GM21360 (cell line): ENCODE measurements at regions not wholly inside any gene's neighbourhood (a gene's known extent, or its start where the extent isn't known, plus 50 kb on each side); places are given as distances from the start of the nearest gene placed in this dataset.
A peak's percentile ranks its signal among the peaks of the same experiment; 100 is the strongest.

ENCODE experiments used
- ATAC-seq: cut with Tn5 transposase; IDR thresholded peaks from one replicate; pipeline ENCODE4 v1.9.1; 2021; ENCODE audit warnings: mild to moderate bottlenecking, moderate library complexity; ENCODE audit not compliant: unreplicated experiment

DNA sequence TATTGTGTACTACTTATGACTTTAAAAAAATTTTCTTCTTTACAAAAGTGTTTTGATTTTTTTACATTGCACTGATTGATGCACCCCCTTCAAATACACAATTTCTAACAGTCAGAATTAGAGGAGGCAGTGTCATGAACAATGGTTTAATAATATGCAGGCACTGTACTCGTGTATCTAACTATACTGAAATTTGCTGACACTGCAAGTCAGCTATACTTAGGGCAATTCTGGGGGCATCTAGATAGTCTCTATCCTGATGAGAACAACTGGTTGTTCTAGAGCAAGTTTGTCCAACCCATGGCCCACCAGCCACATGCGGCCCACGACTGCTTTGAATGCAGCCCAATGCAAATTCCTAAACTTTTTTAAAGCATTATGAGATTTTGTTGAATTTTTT lies 375.6 kb downstream of the BCKDHB start:
- ATAC-seq, result no peak

DNA sequence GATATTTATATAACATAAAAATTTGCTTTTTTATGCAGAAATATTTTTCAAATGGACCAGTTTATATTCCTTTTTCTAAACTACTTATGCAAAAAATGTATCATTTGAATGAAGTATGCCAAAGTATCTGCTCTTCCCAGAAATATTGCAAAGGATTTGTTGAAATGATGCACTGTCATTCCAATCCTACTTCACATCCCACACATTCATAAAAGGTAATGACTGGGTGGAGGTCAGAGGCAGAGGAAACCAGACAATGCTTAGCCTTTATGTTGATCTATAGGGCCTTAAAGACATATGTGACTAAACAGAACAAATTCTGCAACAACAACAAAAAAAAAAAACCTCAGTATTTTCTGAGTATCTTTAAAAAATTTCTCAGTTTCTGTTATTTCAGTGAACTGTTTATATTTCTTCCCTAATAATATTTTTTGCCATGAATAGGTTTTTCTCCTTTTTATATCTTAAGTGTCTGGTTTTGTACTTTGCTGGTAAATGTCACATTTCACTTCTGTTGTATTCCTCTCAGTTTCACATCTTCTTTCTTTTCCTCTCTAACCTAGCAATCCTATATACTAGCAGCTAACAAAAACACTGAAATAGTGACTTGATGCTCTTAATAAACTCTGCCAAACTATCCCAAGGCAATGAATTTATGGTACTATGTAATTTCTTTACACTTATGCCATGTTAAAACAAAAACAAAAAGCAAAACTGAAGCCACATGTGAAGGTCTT lies 374.1 kb downstream of the BCKDHB start:
- ATAC-seq, result peak; percentile 79

DNA sequence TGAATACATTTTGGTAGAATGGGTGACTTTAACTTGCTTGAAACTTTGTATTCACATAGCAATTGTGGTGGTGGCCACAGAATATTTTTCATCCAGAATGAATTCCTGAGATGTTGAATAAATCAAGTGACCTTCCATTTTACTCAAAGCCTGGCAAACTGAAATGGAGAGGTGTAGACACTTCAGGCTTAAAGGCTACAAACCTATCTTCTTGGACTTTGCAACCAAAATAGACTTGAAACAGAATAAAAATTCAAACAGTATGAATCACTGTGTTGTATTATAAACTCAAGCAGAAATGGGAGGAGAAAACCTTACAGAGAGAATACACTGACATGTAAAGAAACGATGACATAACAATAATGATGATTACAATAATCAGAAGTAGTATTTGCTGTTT lies 371.6 kb downstream of the BCKDHB start:
- ATAC-seq, result no peak

DNA sequence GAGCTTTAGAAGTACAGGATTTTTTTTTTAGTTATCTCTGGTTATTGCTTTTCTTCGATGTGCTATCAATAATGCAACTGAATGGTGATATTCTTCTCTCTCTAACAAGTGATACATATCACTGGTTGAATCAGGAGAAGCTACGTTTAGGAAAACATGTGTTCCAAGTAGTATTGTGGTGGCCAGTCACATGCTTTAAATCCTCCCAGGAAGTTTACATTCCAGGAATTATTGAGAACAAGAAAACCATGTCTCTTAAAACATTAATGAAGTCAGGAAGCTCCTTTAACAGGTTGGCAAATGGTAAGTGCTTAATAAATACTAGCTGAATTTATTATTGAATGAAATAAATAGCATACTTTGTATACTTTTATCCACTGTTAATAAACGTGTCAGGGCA lies 371.1 kb downstream of the BCKDHB start:
- no peak for ATAC-seq

- ATAC-seq, result no peak
These were observed 365.8 kb downstream of the BCKDHB start for GRCh38 chr6:80472271-80472670.

GRCh38 chr6:80469977-80470376 lies 363.5 kb downstream of the BCKDHB start:
- ATAC-seq, result no peak

- no peak for ATAC-seq
These were observed 361.9 kb downstream of the BCKDHB start for GRCh38 chr6:80468398-80468797.

DNA sequence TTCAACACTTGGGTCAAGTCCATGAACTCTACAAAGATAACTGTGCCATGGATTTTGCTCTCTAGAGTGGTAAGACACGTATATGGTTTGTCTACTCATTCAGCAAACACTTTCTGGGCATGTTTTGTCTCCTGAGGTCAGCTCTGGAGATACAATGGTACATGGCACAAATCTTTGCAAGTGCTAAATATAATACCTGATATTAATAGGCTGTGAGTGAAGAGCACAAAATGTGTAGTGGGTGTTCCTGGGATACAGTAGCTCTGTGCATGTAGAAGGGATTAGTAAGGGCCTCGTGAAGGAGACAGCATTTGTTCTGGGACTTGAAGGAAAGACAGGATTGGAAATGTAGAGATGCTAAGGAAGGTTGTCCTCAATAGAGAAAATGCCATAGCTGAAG lies 360.9 kb downstream of the BCKDHB start:
- no peak for ATAC-seq

GRCh38 chr6:80466981-80467380 lies 360.5 kb downstream of the BCKDHB start:
- no peak for ATAC-seq

- ATAC-seq, result no peak
These were observed 359.0 kb downstream of the BCKDHB start for GRCh38 chr6:80465513-80465912.

- ATAC-seq, result no peak
These were observed 358.4 kb downstream of the BCKDHB start for GRCh38 chr6:80464901-80465300.

DNA sequence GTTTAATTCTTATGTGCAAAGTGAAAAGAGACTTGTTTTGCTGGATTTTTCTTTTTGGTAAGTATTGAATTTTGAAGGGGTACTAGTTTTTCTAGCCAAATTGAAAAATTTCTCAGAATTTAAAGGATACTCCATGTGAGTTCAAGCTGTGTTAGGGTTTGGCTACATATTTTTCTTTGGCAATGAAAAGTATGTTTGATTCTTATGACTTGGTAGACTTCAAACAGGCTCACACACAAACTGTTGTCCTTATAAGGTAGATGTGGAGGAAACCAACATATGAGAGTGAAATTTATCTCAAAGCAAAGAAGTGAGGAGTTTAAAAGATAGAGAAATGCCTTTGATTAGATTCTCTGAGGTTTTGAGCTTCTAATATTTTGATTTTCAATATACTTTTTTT lies 356.7 kb downstream of the BCKDHB start:
- no peak for ATAC-seq

DNA sequence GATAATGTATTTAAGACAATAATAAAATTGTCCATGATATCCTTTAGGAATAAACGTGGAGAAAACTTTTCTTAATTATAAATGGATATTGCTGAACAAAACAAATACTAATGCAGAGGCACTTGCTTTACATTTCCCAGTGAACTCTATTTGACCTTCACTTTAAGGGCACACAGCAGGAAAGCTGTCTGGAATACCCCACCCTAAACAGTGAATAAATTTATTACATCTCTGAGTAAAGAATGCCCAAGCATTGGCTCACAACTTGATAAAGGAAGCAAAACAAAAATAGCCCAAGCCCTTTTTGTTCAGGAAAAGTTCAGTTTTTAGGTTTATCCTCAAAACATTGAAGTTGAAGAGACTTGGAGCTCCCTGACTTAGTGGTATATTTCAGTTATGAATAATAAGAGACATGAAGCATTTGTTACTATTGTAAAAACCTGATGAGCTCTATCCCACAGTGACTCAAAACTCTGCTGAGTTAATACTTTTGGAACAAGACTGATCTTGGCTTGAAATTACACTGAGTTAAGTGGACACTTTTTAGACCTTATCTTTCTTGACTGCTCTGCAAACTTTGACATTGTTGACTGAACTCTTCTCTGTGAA lies 353.9 kb downstream of the BCKDHB start:
- ATAC-seq, result no peak

DNA sequence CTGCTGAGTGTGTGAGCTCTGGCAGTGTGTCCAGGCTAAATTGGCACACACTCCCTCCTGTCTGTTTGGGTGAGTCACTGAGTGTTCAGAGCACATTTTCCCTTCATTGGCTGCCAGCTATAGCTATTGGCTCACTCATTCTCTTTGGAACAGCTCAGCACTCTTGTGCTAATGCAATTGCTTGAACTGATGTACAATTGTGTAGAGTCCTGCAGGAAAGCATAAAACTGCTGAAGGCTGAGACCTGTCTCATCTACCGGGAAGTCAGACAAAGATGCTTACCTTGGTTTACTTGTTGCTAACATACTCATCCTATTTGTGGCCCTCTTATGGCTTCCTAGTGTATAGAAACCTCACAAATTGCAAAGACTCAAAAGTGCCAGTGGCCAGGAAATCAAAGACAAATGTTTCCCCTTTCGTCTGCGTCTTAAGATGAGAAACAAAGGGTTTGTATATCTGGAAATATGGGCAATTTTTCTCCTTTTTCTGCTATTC lies 351.0 kb downstream of the BCKDHB start:
- no peak for ATAC-seq

GRCh38 chr6:80456724-80457438 lies 350.4 kb downstream of the BCKDHB start:
- ATAC-seq, result no peak

- ATAC-seq, result no peak
These were observed 348.3 kb downstream of the BCKDHB start for GRCh38 chr6:80454661-80455365.

GRCh38 chr6:80454197-80454596 lies 347.7 kb downstream of the BCKDHB start:
- peak; percentile 74 for ATAC-seq

DNA sequence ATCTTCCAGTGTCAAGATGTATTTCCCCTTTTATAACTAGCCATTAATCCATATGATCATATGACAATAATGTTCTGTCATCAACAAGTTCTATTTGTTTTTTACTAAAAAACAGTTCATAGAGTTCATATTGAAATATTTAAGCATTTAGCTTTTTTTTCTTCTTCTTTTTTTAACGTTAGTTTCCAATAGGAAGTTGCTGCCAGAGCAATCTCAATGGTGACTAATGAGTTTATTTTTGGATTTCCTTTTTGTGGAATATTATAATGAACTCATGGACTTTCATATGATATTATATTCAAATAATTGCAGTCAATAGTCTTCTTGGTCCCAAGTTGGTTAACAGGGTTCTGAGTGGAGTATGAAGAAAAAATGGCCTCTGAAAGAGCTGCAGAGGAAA lies 343.3 kb downstream of the BCKDHB start:
- no peak for ATAC-seq

DNA sequence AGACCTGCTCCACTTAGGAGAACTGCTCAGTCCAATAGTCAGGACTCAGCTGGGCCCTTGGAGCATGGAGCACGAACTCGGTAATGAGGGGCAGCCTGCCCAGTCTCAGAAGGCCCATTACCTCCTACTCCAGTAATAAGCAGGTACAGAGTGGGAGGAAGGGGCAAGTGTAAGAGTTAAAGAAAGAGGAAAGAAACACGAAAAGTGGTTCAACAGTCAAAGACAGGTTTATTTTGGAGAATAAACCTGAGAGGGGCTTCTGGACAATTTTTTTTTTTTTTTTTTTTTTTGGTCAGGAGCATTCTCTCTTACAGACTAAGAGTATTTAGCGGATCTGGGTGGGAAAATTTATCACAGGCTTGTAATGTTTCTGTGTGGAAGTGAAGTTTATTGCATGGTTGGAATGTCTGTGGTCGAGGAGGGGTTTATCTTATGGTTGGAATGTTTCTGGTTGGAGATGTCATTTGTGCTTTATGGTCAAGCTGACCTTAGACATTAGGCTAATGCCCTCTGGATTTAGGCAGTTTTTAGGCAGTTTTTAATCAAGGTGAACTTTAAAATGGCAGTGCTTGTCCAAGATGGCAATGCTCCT lies 340.1 kb downstream of the BCKDHB start:
- no peak for ATAC-seq

- no peak for ATAC-seq
These were observed 339.3 kb downstream of the BCKDHB start for GRCh38 chr6:80445751-80446150.

DNA sequence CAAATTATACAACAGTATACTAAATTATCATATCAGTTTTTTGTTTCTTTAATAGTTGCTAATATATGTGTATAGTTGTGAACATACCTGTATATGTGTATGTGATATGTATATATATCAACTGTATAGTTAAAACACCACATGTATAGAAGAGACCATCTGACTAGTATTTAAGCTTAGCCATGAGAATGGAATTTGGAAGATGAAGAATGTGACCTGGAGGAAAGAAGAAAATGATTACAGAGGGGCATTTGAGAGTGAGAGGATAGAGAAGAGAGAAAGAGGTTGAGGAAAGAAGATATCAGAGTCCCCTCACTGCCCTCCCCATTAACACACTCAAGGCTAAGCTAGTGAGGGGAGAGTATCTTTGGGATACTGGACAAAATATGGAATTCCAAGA lies 335.9 kb downstream of the BCKDHB start:
- ATAC-seq, result no peak
